Right lung (tissue), 2 donors: ENCODE measurements at regions not wholly inside any gene's neighbourhood (a gene's known extent, or its start where the extent isn't known, plus 50 kb on each side); places are given as distances from the start of the nearest gene placed in this dataset.
"Not testable (repeated sequence)": the region's sequence is repeated elsewhere in the genome, so short reads cannot be mapped to it uniquely, and the experiment has no call there.

Source experiments
- DNase-seq, 2 donors: peaks; one replicate each; pipeline ENCODE4 v3.0.0-alpha.2; 2013

DNA sequence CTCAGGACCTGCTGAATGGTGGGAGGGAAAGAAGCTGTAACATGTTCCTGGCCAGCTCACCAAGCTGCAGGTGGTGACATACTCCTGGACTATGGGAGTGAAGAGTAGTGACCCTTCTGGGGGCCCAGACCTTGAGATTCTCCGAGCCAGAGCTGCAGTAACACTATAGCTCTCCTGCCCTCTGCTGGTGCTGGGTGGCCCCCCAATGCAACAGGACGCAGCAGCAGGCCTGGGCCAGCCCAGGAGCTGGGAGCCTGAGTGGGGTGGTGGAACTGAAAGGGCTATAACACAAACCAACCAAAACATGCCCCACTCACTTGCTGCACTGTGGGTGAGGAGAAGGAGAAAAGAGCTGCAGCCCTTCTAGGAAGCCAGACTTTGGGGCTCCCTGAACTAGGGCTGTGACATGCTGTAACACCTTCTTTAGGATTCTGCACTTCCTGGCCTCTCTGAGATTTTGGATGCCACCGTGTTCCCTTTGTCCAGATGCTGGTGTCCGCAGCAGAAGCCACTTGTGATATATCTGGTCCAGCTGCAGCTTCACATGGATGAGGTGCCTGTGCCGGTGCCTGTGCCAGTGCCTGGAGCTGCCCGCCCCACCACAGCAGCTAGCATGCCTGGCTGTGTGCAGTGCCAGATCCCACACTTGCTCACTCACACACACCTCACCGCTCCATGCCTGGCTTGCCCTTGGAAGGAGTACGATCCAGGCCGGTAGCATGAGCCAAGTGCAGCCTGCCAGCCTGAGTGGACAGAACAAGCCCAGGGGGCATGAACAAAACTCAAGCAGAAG lies 636.8 kb upstream of the KCNMB2 start:
- DNase-seq = no peak

DNA sequence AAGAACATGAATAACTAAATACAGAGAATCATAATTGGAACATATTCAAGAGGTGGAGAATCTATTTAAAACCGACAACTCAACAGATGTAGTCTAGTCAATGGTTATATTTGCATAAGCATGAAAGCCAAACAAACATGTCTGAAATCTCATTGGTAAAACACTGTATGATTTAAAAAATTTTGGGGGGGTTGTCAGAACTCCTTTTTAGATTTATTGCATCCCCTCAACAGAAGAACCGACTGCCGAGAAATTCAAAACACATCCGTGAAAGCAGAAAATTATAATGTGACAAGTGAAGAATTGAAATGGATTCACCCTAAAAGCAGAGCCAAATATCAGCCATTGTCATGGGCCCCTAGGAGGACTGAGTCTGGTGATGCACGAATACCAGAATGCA lies 633.4 kb upstream of the KCNMB2 start:
- DNase-seq = no peak

DNA sequence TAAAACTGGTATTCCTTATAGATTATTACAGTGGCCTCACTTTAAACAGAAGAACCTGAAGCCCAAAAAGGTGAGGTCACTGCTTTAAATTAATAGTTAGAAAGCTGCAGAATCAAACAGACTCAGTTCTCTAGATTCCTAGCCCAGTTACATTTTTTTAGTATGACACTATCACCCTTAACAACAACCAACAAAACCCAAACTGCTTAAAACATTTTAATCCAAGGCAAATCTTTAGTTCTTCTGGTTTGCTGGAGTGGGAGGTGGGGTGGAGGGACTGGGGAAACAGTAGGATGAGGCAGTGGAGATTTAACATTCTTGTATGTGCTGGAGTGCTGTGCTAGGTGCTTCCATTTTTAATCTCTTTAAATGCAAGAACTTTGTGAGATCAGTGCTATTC lies 631.6 kb upstream of the KCNMB2 start:
- no peak for DNase-seq

DNA sequence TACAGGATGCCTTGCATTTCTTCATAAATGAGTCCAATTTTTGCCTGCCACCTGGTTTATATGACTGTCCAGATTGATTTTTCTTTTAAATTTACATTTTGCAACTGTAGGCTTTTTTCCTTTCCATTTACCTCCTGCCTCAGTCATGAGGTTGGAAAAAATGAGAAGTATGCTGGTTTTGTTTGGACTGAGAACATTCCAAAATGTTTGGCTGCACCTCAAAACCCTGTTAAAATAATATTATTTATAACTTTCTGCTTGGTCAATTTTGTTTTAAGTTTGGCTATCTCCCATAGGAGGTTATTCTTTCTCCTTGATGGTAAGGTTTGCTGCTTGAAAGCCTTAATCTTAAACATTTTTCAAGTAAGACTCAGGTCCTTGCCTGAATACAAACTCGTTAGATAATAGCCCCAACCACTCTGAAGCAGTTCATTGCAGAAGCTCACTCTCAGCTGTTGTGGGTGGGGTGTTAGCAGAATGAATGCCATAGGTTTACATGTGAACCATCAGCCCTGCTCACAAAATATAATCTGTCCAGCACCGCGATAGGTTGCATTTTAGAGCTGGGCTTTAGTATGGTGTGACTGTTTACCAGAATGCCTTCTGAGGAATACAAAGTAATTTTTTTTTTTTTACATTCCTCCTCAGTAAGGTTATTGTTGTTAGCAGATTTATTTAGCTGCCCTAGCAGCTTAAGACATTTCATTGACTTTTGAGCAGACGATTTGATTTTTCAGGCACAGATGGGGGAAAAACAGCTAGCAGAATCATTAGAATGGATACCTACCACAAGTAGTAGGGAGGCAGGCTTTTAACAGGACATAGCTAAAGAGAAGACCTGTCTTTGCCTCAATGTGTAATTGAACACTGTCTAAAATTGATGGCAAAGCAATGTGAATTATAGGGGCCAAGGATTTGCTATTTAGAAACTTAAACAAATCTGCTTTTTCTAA lies 630.8 kb upstream of the KCNMB2 start:
- peak in 1 of 2 donors; percentile 3 for DNase-seq

DNA sequence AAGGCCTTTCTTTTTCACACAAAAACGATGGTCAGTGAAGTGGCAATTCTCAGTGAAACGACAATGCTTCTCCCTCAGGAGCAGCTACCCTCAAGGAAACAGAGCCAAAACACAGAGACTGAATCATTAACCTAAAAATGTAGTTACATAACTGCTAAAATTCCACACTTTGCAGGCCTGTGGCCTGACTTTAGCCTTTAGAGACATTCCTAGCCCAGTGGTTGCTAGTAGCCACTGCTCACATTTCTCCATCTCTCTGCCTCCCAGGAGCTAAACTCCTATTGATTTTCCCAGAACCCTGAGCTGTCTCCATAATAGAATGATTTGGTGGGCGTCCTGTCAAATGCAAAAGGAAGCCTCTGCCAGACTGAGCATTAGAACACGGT lies 630.1 kb upstream of the KCNMB2 start:
- DNase-seq = no peak

DNA sequence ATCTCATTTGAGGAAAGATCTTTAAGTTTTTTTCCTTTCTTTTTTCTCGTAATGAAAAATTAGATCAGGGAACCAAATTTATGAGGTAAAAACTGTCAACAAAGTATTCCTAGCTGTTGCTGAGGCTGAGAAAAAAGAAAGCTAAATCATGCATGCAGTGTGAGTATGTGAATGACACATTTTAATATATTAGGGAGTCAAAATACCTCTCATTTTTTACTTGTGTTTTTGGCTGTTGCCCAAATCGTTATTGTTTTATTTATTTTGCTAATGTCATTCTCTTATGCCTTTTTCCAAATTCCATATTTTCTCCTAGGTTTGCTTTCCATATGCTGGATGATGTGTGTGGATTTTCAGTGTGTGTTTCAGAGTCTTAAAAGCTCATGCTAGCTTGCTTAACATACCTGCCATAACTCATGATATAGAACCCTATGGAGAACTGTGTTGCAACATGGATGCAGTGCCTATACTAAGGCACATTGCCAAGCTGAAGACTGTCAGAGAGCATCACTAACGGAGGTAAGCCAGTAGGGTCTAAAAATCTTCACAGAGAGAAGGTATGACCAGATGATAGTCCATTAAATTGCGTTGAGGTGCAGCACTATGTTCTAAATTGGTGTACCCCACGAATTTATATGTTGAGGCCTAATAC lies 629.5 kb upstream of the KCNMB2 start:
- DNase-seq = no peak

DNA sequence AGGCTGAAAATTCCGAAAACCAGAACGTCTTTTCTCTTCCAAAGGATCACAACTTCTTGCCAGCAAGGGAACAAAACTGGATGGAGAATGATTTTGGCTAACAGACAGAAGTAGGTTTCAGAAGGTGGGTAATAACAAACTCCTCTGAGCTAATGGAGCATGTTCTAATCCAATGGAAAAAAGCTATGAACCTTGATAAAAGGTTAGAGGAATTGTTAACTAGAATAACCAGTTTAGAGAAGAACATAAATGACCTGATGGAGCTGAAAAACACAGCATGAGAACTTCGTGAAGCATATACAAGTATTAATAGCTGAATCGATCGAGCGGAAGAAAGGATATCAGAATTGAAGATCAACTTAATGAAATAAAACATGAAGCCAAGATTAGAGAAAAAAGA lies 626.7 kb upstream of the KCNMB2 start:
- not testable (repeated sequence) for DNase-seq

DNA sequence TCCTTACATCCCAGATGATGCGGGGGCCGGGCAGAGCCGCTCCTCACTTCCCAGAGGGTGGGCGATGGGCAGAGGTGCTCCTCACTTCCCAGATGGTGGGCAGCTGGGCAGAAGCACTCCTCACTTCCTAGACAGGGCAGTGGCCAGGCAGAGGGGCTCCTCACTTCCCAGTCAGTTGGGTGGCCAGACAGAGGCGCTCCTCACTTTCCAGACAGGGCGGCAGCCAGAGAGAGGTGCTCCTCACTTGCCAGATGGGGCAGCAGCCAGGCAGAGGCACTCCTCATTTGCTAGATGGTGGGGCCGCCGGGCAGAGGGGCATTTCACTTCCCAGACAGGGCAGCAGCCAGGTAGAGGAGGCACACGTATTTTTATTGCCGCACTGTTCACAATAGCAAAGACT lies 622.0 kb upstream of the KCNMB2 start:
- no peak for DNase-seq

DNA sequence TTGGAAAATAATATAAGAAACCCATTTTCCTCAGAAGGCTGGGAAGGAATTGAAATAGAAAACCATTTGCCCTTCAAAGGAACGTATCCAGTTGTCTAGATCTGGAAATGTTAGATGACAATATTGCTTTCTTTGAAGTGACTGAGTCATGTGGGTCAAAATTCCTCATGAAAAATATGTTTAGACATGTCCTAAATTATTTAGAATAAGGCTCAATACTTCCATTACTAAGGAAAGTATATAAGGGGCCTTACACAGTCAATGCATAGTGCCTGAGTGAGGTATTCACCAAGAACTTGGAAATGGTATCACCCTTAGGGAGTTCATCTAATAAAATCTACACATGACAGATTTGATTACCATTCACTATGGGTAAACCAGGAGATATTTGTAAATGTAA lies 619.8 kb upstream of the KCNMB2 start:
- no peak for DNase-seq

DNA sequence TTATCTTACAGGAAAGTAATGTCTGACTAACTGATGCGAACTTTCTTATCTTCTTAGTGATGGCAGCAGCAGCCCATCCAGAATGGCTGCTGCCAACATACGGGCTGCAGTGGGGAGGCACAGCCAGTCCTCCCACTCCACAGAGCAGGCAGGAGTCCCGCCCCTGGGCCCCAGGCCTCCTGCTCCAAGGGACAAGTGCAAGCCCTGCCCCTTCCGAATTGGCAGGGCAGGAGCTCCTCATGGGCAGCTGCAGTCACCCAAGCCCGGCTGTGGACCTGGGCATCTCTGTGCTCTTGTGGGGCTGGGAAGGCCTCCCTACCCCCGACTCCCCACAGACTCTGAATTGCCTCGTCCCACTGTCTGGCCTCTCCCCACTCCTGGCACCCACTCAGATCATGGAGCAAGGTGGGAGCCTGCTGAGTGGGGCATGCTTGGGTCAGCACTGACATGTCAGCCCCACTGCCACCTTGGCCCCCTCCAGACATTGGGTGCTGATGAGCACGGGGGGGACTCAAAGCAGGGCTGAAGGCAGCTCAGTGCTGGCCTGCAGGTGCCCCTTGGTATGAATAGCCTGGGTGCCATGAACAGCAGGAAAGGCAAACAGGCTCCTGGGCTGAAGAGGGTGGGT lies 618.9 kb upstream of the KCNMB2 start:
- DNase-seq = no peak

DNA sequence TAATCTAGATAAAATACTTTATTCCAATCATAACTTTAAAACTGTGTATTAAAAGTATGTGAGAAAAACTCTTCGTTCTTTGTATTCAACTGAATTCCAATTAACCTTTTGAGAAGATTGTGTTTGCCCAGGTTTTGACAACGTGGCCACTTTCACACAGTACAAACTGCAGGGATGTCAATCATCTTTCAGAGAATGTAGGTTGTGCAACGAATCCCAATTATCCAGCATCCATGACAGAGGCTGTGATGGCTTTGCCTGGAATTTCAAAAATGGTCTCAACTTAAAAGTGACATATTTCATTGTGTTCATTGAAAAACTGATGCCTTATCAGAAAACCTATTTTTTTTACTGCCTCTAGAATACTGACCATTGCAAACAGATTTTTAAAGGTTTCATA lies 615.1 kb upstream of the KCNMB2 start:
- no peak for DNase-seq

DNA sequence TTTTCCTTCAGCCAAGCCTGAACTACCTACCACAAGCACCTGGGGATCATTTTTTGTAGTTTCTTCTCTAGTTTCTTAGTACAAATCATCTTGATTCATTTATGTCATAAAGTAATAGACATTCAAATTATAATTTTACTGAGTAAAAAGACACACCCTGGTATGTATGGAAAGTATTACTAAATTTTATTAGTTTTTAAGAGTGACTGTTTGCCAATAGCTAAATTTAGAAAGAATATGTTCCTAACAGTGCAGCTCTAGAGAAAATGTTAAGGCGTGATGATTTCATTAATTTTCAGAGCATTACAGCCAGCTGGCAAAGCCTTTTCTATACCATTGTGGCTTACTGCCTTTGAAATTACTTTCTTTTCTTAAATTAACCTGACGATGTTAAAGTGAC lies 612.0 kb upstream of the KCNMB2 start:
- DNase-seq = no peak

DNA sequence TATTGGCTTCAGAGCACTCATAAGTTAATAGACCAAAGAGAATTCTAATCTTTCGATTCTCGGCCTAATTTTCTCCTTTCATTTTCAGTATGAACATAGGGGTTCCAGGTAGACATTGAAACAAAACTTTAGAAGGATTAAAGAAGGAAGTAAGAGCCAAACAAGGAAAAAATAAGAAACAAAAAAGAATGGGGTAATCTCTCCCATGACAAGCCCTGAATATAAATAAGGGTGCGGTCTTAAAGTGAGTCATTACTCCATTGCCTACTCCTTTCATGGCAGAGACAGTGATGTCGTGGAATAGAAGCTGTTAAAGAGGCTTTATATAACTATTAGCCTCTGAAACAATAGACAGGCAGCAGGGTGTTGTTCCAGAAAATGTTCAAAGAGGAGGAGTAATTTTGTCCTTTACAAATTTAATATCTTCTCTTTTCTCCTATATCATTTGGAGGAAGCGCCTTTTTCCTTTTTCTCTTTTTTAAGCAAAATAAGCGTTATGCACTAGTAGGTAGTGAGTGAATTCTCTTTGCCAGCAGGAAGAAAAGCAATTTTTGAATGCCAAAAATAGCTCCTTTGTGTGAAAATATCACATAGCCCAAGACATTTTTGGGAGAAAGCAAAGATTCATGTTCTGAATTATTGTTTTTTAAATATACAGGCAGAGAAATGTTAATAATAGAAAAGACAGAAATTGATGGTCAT lies 607.9 kb upstream of the KCNMB2 start:
- no peak for DNase-seq

DNA sequence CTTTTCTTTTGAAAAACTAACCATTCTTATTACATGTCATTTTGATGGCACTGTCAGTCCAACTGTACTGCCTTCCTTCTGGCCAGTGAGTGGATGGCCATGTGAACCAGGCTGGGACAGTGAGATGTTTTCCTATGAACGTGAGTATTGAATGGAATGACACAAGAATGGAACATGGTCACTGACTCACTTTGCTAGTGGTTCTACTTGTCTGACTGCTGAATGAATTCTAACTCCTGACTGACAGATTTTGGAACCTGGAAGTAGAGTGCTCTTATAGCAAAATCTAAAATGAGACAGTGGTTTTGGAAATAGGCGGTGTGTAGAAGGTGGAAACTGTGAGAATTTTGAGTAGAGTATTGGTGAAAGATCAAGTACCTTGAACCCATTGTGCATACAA lies 606.9 kb upstream of the KCNMB2 start:
- DNase-seq = no peak

DNA sequence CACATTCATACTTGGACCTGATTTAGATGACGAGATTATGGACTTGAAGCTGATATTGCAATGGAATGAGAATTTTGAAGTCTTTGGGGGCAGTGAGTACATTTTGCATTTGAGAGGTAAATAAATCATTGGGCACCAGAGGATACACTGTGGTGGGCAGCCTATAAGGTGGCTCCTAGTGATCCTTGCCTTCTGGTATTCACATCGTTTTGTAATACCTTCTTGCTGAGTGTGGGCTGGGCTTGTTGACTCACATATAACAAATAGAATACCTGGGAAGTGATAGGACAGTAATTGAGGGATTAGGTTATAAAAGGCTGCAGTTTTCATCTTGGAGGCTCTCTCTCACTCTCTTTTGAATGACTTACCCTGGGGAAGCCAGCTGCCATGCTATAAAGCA lies 605.5 kb upstream of the KCNMB2 start:
- DNase-seq = no peak

DNA sequence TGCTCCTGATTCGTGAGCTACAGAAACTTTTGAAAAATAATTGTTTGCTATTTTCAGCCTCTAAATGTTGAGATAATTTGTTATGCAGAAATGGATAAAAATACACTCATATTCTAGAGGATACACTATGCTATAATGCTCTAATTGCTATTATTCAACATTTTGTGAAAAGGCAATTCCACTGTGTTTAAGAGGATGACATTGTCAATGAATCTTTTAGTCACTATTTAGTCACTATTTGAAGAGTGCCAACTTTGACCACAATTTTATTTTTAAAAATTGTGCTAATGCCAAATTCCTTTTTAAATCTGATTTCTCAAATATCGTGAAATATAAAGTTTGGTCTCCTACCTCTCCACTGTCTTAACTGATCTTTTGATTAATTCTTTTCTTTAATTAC lies 604.9 kb upstream of the KCNMB2 start:
- no peak for DNase-seq

DNA sequence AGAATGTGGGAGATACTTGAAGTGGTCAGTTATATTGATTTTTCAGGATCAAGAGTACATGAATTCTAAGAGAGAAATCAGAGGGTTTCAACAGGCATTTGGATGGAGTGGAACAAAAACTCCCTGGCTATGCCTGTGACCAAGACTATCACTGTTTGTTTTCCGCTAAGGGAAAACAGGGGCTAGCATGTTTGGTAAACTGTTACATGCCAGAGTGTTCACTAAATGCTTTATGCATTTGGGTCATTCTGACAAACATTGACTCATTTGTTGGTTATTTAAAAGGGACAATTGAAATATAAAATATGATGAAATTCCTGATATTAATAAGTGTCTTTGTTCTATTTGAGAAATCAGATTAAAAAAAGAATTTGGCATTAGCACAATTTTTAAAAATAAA lies 603.9 kb upstream of the KCNMB2 start:
- no peak for DNase-seq

DNA sequence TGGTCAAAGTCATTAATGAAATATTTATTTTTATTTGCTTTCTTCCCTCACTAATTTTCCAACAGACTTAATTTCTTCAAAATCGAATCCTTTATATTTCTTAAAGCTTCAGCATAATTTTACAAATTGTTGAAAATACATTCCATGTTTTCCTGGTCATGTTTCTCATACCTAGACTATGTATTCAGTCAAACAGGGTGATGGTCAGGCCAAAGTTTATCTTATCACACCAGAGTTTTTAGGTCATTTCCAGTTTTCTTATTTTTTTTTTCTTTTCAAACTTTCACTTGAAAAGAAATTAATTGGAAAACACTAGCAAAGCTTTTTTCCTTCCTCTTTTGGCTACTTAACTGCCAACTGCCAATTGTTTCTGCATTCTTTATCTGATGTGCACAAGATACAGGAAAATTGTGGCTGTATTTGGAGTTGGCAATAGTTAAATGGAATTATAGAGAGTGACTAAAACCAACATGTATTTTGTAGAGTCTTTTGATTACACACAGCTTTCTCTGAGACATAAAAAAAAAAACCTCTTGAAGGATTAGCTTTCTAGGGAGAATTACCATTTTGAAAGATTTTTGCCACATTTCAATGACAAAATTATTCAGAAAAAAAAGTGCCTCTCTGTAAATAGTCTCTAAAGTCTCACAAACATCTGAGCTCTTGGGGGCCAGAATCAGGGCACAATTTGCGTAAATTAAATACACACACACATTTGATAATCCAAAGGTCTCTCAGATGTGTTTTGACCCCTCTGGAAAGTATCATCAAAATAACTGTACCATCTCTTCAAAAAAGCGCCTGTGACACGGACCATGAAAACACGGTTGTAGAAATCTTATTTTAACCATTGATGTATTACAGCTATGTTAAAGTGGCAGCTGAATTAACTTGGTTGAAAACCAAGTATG lies 603.2 kb upstream of the KCNMB2 start:
- no peak for DNase-seq

DNA sequence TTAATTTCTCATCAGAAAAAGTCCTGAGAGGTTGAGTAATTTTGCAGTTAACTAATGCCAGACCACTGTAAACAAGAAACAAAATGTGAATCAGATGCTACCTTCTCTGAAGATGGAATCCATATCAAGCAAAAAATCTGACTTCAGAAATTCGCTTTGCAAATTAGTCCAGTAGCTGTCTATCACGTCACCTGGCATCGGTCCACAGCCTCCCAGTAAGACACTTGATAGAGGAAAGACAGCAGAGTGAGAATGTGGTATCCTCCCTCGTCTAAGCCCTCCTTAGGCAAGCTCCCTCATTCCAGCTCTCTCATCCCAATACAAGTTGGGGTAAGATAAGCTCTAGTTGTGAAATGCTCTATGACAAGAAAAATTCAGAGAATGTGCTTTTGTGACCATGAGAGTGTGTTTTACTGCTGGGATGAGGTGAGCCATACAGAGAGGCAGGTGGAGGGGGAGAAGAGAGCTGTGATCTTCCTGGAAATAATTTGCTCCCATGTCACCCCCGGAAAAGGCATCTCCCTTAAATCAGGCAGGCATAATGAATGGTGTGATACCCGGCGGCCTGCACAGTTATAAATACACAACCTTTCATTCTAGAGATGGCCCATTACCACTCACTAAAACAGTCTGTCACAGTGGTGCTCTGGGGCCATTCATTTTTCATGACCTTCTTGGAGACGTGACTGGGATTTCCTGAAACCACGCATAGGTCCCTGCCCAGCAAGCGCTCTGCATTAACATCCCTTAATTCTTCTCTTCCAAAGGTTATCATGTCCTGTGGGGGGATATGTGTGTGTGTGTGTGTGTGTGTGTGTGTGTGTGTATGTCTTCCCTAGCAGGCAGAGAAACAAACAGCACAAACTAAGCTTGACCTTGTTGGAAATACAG lies 602.0 kb upstream of the KCNMB2 start:
- DNase-seq = no peak
